GM18517 (cell line): ENCODE measurements at regions not wholly inside any gene's neighbourhood (a gene's known extent, or its start where the extent isn't known, plus 50 kb on each side); places are given as distances from the start of the nearest gene placed in this dataset.

Experiments used
- ATAC-seq: cut with Tn5 transposase; IDR thresholded peaks from one replicate; pipeline ENCODE4 v1.9.1; 2021; ENCODE audit warnings: mild to moderate bottlenecking, moderate library complexity; ENCODE audit not compliant: unreplicated experiment

DNA sequence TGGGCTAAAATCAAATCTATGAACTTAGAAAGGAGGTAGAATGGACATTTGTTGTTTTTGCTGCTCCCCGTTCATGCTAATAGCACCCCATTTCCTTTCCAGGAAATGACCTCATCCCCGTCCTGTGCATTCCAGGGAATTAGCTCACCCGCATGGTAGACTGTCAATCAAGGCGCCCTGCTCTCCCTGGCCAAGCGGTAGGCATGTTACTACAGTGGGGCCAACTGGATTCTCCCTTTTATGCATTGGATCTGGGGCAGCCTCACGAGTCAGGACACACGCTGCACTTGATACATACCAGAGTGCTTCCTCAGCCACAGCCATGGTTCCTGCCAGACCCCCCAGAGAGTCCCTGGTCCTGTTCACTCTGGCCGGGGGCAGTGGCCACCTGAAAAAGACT is 111.0 kb upstream of the PTCH1 start:
- ATAC-seq: no peak

DNA sequence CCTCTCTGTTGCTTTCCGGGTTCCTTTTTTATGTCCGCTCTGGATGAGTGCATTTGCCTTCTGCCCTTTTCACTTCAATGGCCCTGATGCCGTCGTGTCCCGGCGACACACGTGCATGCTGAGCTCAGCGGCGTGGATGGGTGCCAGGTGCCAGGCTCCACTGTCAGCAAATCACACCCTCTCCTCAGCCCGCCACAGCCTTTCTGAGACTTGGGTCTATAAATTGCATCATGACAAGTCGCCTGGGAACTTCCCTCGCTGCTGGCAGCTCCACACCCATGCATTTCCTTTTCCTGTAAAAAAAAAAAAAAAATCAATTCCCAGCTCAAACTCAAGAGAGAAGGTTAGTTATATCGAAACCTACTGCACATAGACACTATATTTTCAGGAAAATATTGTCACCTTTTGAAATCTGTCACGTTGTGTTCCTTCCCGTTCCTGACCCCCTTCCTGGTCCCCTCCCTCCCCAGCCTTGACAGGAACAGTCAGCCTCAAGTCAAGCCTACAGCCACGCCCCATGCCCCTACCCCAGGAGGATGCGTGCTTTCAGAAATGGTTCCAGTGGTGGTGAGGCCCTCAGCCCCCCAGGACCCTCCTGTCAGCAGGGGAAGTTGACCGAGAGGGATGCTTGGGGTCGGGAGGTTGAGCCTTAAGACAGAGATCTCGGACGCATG is 110.3 kb upstream of the PTCH1 start:
- ATAC-seq: no peak

DNA sequence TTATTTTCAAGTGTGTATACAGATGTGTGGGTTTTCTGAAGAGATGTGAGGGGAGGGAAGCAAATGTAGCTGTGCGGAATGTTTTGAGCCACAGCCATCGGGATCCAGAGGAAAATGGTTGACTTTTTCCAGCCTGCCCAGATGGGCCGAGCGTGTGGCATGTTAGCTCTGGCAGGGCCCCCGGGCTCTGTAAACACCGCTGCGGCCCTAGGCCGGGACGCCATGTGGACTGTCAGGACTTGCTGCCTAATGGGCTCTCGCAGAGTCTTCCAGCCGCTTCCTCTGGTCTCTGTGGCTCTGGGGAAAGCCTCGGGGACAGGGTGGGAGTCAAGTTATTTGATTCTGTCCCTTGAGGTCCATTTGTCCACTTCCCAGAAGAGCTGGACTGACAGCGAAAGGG is 109.6 kb upstream of the PTCH1 start:
- no peak for ATAC-seq

DNA sequence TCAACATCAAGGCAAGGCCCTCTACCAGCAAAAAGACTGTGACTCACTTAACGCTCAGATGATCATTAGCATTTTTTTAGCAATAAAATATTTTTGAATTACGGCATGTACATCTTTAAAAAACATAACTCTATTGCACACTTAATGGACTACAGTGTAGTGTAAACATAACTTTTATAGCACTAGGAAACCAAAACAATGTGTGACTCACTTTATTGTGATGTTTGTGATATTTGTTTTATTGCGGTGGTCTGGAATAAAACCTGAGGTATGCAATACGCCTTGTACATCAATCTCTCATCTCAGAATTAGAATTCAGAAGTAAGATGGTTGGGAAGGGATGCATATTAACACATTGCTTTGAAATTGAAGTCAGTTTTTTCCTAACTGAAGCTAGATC is 106.9 kb upstream of the PTCH1 start:
- ATAC-seq: no peak

DNA sequence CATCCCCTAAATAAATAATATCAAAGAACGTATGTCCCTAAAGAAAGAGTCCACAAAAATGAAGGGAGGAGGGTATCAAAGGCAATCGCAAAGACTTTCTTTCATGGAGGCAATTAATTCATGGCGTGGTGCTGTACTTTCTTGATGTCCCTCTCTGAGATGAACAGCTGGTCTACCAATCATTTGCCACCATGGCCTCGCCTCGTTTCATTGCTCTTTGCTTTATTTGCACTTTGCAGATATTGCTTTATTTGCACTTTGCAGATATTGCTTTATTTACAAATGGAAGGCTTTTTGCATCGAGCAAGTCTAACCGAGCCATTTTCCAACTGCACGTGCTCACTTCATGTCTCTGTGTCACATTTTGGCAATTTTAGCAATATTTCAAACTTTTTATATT is 104.0 kb upstream of the PTCH1 start:
- ATAC-seq: no peak

DNA sequence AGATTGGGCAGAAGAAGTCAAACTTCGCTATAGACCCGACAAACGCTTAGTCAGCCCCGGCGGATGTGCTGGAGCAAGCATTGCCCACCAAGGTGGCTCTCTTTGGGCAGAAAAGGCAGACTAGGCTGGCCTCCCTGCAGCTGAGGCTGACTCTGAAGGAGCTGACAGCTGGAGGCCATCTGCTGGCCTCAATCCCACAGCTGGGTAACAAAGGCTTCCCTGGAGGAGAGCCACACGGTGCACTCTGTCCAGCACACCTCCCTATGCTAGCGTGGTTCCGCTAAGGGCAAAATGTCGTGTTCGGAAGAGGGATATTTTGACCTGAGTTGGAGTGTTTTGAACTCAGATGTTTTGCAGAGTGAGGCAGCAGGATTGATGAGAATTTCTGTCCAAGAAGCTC is 103.5 kb upstream of the PTCH1 start:
- no peak for ATAC-seq

DNA sequence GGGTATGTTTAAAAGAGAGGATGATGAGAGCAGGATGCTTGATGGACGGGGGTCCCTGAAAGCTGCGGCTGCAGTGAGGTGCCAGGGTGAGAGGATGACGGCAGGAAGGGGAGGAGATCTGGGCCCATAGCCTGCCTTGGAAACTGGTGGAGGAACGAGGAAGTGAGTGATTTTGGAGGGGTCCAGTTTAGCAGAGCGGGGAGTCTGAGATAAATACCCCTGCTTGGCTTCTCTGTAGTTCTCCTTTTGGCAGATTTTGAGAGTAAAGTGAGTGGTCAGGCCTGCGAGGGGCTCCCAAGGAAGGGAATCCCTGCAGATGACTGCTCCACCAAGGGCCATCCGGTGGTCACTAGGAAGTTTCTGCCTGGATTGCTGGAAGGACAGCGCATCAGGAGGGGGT is 98.5 kb upstream of the PTCH1 start:
- ATAC-seq: no peak

DNA sequence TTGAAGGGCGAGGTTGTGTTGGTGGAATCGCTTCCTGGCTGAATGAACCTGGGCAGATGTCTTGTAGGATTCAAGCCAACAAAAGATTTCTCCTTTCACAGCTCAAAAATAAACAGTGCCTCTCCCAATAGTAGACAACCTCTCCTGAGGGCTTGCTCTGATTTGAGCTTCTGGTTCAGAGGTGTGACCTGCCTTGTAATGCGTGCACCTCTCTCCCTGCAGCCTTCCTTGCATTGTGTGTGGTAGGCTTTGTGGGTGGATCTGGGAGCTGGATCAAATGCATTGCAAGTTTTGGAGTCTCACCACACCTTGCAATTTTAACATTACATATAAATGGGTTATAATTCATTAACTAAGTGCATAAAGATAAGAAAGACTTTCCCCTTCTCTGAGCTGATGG is 96.9 kb upstream of the PTCH1 start:
- no peak for ATAC-seq

DNA sequence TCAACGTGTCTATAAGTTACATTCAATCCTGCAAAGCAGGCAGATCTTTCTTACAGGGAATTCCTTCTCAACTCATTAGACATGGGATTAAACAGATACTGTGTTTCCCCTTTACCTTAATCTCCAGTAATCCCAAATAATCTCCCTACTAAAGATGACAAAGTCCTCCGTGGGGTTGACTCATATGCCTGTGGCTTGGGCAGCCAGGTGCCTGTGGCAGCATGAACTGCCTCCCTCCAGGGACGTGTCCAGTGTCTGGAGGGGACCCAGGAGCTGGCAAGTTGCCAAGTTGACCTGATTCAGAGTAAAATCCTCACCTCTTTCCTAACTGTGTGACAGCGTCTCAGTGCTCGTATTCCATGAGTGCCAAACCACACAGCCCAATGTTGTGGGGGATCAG is 94.6 kb upstream of the PTCH1 start:
- no peak for ATAC-seq

DNA sequence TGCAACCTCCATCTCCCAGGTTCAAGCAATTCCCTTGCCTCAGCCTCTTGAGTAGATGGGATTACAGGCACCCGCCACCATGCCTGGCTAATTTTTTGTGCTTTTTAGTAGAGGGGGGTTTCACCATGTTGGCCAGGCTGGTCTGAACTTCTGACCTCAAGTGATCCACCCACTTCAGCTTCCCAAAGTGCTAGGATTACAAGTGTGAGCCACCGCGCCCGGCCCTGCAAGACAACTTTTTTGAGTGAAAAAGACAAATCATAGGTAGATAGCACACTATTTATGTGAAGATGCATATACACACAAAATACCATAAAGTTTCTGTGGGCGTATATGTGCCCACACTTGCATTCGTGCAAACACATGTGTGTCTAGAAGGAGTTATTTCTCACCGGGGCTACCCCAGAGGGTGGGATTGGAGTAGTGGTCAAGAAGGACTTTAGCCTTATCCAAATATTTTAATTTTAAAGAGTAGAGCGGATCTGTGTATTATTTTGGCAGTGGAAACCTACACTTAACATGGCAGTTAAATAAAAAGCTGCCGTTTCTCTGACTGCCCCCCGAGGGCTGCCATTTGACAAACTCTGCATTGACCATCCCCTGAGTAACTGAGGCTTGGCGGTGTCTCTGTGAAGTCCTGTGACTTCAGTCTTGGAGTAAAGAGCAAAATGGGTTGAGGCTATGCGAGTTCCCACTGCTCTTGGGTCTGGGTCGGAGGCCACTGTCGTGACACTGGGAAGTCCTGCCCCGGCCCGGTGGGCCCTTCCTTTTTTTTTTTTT is 93.4 kb upstream of the PTCH1 start:
- no peak for ATAC-seq

DNA sequence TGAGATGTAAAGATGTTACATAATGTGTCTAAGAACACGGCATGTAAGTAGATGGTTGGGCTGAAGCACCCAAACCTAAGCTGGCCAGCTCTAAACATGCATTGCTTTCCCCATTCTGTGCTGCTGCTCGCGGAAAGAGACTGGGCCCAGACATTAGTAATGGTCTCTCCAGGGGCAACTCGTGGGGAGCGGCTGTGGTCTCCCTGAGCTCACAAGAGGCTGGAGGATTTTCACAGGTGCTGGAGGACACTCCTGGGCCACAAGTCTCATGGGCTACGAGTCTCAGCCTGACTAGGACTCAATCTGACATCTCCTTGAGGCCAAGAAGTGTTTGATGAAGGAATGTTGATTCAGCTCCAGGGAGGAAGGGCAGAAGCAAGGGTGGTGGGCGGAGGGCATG is 92.7 kb upstream of the PTCH1 start:
- no peak for ATAC-seq

DNA sequence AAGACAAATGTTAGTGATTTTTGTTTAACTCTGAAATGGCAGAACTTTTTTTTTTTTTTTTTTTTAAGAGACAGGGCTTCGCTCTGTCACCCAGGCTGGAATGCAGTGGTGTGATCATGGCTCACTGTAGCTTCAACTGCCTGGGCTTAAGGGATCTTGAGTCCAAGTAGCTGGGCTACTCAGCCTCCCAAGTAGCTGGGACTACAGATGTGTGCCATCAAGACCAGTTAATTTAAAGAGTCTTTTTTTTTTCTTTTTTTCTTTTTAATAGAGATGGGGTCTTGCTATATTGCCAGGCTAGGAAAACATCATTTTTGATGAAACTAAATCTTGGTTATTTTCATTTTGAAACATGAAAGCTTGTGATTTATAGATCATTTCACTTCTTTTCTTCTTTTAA is 91.6 kb upstream of the PTCH1 start:
- ATAC-seq: no peak

DNA sequence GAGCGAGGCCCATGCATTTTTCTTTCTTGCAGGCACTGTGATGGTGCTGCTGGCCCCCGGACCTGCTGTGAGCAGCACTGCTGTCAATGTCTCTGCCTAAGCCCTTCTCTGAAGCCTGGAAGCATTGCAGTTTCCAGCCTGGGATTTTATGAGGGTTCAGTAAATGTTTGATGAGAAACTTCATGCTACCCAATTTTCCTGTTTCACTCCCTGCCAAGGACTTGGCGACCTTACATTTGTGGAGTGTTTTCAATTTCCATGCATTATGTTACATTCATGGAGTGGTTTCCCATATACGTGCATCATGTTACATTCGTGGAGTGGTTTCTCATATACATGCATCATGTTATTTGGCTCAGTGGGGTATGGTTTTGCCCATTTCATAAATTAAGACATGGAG is 90.7 kb upstream of the PTCH1 start:
- ATAC-seq: no peak

DNA sequence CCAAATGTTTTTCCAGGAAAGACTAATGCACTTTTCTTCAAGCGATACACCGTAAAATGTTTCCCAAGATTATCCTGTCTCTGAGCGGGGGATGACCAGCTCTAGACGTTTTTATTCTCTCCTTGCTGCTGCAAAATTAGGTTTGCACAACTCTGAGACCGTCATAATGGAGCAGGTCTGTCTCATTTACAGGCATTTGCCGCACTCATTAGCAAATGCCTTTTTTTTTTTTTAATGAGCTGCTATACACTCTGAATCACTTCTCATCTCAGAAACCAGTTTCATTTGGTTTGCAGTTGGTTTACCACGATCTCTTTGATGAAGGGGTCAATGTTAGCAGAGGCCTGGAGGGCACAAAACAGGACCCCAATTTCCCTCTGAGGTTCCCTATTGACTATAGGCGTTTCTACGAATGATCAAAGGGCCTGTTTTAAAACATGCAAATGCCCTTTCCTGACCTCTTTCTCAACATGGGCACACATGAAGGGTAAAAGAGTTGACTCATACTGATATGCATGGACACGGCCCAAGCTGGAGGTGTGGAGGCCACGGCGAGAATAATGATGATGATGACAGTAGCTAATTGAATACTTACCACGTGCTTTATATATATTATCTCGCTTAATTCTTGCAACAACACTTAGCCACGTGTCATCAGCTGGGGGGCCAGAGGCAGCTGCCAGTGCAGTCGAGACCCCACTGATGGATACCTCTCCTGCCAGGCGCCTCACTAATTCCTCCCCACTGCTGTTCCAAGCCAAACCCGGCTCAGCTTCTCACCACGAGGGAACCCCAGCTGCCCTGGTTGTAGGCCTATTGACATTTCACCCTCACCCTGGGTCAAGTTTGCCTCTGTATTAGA is 89.9 kb upstream of the PTCH1 start:
- no peak for ATAC-seq

DNA sequence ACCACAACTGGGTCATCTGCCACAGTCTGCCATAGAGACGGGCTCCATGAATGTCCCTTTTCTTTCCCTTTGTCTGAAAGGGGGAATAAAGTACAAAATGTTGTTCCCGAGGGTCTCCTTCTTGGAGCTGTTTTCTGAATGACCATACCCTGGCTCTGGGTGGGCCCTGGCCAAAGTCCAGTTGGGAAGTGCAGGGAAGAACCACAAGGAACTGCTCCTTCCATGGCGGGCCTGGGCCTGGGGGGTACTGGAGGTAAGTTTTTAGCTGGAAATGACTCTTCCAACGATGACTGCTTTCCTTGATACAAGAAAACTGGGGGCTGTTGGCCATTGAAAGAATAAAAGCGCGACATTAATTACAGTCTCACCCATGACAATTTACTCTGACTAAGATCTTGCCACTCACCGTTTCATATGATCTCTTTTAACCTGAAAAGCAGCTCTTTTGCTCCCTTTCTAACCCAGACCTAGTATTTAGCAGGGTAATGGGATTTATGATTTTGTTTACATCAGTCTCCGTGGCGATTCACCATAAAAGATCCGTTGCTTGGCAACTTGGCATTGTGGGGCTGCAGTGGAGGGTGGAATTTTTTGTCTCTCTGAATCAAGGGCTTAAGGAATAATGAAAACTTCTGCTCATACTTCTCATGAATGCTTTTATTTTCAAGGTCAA is 89.2 kb upstream of the PTCH1 start:
- ATAC-seq: no peak

DNA sequence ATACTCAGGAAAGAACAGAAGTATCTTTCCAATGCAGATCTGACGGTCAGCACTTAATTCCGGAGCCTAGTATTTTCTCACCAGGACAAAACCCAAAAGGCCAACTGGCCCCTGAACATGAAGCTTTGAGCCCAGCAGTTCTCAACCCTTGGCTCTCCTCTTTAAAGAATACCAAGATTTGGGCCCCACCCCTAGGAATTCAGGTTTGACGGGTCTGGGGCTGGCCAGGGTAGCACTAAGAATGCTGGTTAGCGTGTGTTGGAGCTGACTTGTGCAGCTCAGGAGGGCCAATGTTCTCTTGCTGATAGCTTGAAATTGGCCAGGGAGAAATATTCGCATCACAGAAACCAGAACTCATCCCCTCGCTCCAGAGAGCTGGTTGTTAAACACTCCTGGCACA is 88.3 kb upstream of the PTCH1 start:
- ATAC-seq: no peak

DNA sequence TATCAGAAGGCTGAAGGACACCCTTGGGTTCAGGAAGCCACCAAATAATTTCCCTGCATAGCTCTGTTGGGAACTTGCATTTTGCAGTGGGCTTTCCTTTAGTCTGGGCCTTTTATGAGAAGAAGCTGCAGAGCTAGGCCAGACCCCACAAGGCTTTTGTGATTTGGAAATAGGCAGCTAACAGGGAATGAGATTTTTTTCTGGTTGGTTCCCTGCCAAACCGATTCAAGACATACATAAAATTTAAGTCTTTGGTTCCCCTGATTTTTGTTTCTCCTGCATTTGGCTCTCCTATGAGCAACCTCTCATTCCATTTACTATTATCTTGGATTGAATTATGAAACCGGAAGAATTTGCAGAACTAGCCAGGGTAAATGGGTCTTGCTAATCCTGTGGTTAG is 81.5 kb upstream of the PTCH1 start:
- no peak for ATAC-seq

DNA sequence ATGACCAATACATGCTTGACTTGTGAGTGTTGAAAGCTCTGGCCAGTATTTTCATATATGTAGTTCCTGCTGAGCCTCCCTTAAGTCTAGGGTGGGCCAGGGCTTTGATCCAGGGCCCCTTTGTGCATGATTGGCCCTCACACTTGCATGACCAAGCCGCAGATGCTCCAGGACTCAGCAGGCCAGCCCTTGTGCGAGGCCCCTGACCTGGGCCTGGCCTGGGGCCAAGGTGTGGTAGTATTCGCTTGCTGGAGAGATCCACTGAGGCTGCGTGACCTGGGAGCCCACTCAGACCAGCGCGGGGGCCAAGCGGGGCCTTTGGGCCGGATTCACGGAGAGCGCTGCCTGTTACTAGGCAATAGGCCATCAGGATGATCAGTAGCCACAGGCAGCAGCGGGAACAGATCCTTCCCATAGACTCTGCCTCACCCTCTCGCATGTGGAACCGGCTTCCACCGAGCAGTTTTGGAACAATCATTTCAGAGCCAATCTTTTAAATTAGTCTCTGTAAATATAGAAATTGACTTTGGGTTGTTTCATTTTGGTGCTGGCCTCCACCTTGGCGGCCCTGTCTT is 79.0 kb upstream of the PTCH1 start:
- no peak for ATAC-seq

DNA sequence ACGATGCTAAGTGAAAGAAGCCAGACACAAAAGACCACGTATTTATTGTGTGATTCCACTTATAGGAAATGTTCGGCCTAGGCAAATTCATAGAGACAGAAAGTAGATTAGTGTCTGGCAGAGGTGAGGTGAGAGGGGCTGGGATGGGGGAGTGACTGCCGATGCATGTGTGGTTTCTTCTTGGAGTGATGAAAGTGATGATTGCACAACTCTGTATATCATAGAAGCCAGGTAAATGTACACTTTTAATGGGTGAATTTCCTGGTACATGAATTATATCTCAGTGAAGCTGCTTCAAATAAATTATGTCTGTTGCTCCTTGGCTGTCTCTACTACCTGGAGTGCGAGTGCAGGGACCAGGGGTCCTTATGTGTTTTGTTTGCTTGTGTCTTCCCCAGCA is 76.2 kb upstream of the PTCH1 start:
- no peak for ATAC-seq

DNA sequence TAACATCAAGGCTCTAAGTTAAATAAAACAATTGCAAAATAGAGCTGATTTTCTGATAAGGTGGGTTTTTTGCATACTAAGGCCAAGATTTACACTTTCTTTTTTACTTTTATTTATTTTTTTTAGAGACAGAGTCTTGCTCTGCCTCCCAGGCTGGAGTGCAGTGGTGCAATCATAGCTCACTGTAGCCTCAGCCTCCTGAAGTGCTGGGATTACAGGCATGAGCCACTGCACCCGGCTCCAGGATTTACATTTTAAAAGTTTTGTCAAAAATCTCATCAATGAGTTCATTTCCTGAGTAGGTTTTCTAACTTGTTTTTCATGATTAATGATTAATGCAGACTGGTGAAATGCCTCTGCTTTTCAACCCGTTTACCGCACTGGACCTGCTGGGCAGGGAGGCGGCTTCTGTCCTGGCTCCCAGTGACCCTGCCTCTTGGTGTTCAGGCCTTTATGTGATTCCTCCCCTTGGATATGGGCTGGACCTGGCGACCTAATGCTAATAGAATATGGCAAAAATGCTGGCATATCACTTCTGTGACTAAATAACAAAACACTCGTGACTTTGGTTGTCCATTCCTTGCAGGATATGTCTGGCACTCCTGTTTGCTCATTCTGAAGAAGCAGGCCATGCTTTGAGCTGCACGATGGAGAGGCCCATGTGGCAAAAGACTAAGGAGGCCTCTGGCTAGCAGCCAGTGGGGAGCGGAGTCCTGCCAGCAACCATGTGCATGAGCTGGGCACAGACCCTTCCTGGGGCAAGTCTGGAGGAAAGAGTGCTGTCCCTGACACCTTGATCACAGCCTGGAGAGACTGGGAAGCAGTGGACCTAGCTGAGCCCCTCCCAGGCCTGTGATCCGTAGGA is 72.2 kb upstream of the PTCH1 start:
- ATAC-seq: no peak
